ENCODE measurements at regions not wholly inside any gene's neighbourhood (a gene's known extent, or its start where the extent isn't known, plus 50 kb on each side); places are given as distances from the start of the nearest gene placed in this dataset.

DNA sequence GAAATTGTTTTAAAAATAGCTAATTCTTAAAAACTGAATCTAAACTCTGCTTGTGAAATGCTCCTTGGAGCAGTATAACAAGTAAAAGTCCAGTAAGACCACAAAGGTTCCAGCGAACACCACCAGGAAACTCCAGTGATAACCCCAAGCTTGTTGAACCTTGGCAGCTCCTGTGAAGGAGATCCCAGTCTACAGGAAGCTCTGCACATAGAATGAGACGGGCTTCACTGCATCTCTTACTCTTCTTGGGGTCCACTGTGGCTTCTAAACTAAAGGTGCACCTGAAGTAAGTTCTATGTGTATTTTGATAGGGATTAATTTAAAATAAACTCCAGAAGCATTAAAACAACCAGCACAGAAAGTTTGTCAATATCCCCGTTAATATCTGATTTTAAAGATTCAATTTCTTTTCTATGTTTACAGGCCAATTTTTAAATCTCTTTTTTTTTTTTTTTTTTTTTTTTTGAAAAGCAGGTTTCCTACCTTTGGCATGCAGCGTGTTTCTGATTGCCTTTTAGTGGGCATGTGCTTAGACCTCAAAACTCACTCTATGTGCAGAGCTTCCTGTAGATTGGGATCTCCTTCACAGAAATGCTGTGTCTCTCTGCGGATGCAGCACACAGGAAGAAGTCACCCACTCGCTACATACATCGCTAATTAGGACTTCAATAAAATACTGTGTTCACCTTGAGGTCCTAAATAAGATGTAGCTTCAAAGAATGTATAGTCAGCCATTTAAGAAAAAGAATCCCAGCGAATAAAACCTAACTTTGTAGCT, 508.5 kb downstream of the KLF12 start:
- H3K4me3 ChIP-seq (ENCODE audit: low read depth, low read length), result no peak overlapping the region
- TF ChIP-seq, protein P1, sequence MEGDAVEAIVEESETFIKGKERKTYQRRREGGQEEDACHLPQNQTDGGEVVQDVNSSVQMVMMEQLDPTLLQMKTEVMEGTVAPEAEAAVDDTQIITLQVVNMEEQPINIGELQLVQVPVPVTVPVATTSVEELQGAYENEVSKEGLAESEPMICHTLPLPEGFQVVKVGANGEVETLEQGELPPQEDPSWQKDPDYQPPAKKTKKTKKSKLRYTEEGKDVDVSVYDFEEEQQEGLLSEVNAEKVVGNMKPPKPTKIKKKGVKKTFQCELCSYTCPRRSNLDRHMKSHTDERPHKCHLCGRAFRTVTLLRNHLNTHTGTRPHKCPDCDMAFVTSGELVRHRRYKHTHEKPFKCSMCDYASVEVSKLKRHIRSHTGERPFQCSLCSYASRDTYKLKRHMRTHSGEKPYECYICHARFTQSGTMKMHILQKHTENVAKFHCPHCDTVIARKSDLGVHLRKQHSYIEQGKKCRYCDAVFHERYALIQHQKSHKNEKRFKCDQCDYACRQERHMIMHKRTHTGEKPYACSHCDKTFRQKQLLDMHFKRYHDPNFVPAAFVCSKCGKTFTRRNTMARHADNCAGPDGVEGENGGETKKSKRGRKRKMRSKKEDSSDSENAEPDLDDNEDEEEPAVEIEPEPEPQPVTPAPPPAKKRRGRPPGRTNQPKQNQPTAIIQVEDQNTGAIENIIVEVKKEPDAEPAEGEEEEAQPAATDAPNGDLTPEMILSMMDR (IDR thresholded peaks at IDR 0.05; ENCODE audit: borderline replicate concordance, insufficient read depth, low read depth, low read length), result no peak

DNA sequence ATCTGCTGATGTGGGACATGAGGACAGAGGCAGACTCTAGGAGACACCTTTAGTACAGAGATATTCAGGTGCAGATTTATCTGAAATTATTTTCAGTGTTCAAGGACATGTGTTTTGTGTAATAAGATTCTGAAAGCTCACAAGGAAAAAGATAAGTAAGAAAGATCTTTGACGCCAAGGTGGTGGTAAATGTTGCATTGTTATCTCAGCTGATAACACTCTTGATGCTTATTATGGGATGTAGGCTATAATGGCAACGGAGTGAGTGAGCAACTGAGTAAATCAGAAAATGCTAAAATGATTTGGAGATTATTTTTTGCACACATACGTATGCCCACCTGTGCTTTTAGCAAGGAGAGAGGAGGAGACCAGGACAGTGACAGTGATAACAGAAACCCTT, 510.9 kb downstream of the KLF12 start:
- H3K4me3 ChIP-seq (ENCODE audit: low read depth, low read length), result no peak overlapping the region
- TF ChIP-seq, protein P1 (IDR thresholded peaks at IDR 0.05; ENCODE audit: borderline replicate concordance, insufficient read depth, low read depth, low read length), result no peak

DNA sequence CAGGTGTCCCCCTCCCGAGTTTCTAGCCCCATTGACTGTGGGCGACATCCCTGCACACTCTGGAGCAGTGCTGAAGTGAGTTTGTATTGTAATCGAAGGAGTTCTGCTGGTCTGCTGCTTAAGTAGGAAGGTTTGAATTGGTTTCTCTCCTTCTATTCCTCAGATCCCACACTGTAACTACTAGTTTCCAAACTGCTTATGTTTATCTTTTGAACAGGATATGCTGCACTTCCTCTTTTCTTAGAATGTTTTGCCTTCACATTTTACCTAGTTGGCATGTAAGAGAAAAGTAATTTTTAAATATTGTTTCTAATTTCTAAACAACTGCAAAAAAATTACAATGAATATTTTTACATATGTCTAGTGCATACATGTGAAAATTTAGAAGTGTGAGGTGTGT, 511.8 kb downstream of the KLF12 start:
- no peak overlapping the region for H3K4me3 ChIP-seq (ENCODE audit: low read depth, low read length)
- TF ChIP-seq, protein P1 (IDR thresholded peaks at IDR 0.05; ENCODE audit: borderline replicate concordance, insufficient read depth, low read depth, low read length), result no peak

DNA sequence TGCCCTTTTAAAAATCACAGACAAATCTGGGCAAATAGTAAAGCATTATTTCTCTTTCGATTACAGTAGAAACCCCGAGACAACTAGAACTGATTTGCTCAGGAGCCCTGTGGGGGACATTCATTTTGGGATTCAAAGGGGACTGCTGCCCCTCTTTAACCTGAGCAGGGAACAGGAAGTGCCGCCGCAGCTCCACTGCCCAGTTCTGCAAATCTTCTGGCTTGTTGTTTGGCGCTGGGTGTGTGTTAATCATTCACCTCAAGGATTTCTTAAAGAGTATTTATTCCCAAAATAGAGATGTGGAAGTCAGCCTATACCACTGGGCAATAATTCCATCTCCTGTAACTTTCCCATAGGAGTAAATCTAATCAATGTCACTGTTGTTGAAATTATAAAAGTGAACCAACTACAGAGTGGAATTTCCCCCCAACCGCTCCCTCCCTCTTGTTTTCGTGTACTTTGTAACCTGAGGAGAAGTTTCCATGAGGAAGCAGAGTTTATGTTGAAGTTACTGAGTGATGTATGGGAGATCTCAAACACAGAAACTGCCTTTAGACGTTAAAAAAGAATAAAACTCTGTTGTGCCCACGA, 515.8 kb downstream of the KLF12 start:
- no peak overlapping the region for H3K4me3 ChIP-seq (ENCODE audit: low read depth, low read length)
- TF ChIP-seq, protein P1 (IDR thresholded peaks at IDR 0.05; ENCODE audit: borderline replicate concordance, insufficient read depth, low read depth, low read length), result no peak

DNA sequence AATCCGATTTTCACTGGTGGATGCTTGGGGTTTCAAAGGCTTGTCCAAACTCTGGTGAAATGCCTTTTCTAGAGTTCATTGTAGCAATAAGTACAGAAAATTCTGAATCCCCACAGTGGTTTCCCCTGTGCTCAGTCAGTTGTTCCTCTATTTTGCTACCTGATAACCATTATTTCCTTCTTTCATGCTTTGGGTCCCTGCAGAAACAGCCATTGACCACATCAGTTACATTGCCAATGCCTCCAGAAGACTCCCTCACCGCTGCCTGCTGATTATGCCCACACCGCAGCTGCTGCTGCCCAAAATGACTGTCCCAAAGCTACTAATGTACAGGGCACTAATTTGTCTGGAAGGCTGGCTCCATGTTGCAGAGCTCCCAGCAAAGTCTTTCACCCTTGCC, 517.3 kb downstream of the KLF12 start:
- no peak overlapping the region for H3K4me3 ChIP-seq (ENCODE audit: low read depth, low read length)
- TF ChIP-seq, protein P1 (IDR thresholded peaks at IDR 0.05; ENCODE audit: borderline replicate concordance, insufficient read depth, low read depth, low read length), result no peak

DNA sequence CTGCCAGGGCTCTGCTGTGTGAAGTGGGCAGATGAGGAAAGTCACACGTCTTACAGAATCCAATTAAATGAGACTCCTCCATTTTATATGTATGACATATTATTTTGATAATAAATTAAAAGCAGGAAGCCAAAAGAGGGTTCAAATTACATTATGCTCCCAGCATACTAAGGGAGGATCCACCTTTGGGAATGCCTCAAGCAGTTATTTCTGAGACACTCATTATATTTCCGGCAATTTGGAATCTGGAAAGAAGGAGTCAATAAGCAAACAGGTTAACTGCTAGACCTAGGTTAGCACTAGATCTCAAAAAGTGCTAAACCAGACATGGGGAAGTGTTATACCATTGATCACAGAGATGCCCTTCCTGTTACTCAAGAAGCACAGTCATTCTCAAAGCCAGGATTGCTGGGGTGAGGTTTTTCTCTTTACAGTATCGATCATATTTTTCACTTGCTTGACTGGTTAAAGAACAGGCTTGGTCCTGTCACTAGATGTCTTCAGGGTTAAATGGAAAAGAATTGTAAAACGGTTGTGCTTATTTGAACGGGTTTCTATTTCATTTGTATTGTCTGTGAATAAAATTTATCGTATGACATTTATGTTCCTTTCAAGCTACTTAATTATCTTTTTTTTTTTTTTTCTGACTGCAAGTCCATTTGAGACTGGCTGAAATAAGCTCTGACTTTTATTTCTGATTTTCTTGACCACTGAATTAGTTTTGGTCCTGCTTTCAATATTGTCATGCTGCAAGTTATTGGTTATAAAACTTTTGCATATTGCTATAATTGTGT, 523.2 kb downstream of the KLF12 start:
- no peak overlapping the region for H3K4me3 ChIP-seq (ENCODE audit: low read depth, low read length)
- TF ChIP-seq, protein P1 (IDR thresholded peaks at IDR 0.05; ENCODE audit: borderline replicate concordance, insufficient read depth, low read depth, low read length), result no peak

All from GM12875 (cell line).